Astrocyte (in vitro differentiated cells and primary cell): ENCODE measurements at regions not wholly inside any gene's neighbourhood (a gene's known extent, or its start where the extent isn't known, plus 50 kb on each side); places are given as distances from the start of the nearest gene placed in this dataset.

Experiments used
- CTCF ChIP-seq: IDR thresholded peaks from 2 replicates; pipeline ENCODE4 v1.5.1; 2011; ENCODE audit warnings: low read depth, mild to moderate bottlenecking, inconsistent platforms, low read length, moderate library complexity; ENCODE audit not compliant: insufficient read depth
- EZH2 ChIP-seq: IDR thresholded peaks from 2 replicates; pipeline ENCODE4 v1.6.1; 2012; ENCODE audit warnings: mild to moderate bottlenecking, low read length, inconsistent platforms; ENCODE audit not compliant: insufficient read depth

GRCh38 chr6:145489583-145489982 is 245.7 kb downstream of the EPM2A start:
- TF ChIP-seq CTCF (no peak), EZH2 (no peak)
